Lung (tissue), 11 donors: ENCODE measurements at regions not wholly inside any gene's neighbourhood (a gene's known extent, or its start where the extent isn't known, plus 50 kb on each side); places are given as distances from the start of the nearest gene placed in this dataset.
A peak's percentile ranks its signal among the peaks of the same experiment; 100 is the strongest.

Source experiments
- ATAC-seq: fragments of 200-7000 bp; cut with Tn5 transposase; one replicate; pipeline ENCODE4 v1.9.1; 2020; ENCODE audit warnings: moderate number of reproducible peaks; ENCODE audit not compliant: insufficient read depth, low FRiP score
- DNase-seq, 3 donors: peaks; one replicate each; pipeline ENCODE4 v3.0.0-alpha.2; 2013 to 2017
- H3K27ac ChIP-seq, 2 donors: one replicate each; pipeline ENCODE4 v1.5.1; 2013; ENCODE audit warnings: mild to moderate bottlenecking in 2 of 2, moderate library complexity in 2 of 2, control low read depth in 1 of 2, inconsistent platforms in 1 of 2, low read depth in 1 of 2, low read length in 1 of 2
- H3K27me3 ChIP-seq, 3 donors: one replicate each; pipeline ENCODE4 v1.5.1; 2013; ENCODE audit warnings: low read length in 2 of 3; ENCODE audit not compliant: control insufficient read depth in 3 of 3, insufficient read depth in 3 of 3
- H3K36me3 ChIP-seq, 4 donors: one replicate each; pipeline ENCODE4 v1.5.1; 2013; ENCODE audit warnings: low read length in 4 of 4, mild to moderate bottlenecking in 1 of 4, moderate library complexity in 1 of 4; ENCODE audit not compliant: control insufficient read depth in 4 of 4, insufficient read depth in 4 of 4
- H3K4me1 ChIP-seq, 5 donors: one replicate each; pipeline ENCODE4 v1.5.1; 2013; ENCODE audit warnings: low read length in 5 of 5, mild to moderate bottlenecking in 2 of 5, moderate library complexity in 1 of 5; ENCODE audit not compliant: control insufficient read depth in 5 of 5, insufficient read depth in 5 of 5
- H3K4me3 ChIP-seq: one replicate; pipeline ENCODE4 v1.5.1; 2013; ENCODE audit warnings: mild to moderate bottlenecking, control low read depth, moderate library complexity
- H3K9ac ChIP-seq, 2 donors: one replicate each; pipeline ENCODE4 v1.5.1; 2013; ENCODE audit warnings: low read length in 2 of 2, control low read depth in 1 of 2; ENCODE audit not compliant: insufficient read depth in 1 of 2
- H3K9me3 ChIP-seq, 4 donors: one replicate each; pipeline ENCODE4 v1.5.1; 2013; ENCODE audit warnings: low read length in 3 of 4, mild to moderate bottlenecking in 1 of 4, moderate library complexity in 1 of 4; ENCODE audit not compliant: control insufficient read depth in 4 of 4, insufficient read depth in 3 of 4
- WGBS, 2 donors: extraction: QIAGEN DNeasy Blood & Tissue Kit; methylation state at CpG; one replicate each; pipeline ENCODE4 v1.1.7; 2013; 5-methylcytosine and 5-hydroxymethylcytosine counted together
- TF ChIP-seq, protein P1 (sequence below): IDR thresholded peaks from 2 replicates; pipeline ENCODE4 v1.5.1; 2012; ENCODE audit warnings: mild to moderate bottlenecking; ENCODE audit errors: control extremely low read depth, extremely low read depth
- donor health status: control.
- donor health status: control.
- donor health status: Bipolar disorder and iron deficiency.
- donor health status: healthy.
- donor health status: DM: yes; HTN: yes; CAD: no.

GRCh38 chr9:16171911-16172310, 619.1 kb downstream of the CCDC171 start:
- Histone ChIP-seq H3K36me3 (no peaks in the 10 kb centered on the region), H3K4me1 (peaks cover 0 to 7% (median 0%) of the 10 kb centered on the region in 5 donors), H3K9me3 (no peaks in the 10 kb centered on the region), H3K27ac (no peak overlapping the region), H3K9ac (no peak overlapping the region), H3K4me3 (no peak overlapping the region), H3K27me3 (no peaks in the 10 kb centered on the region)
- TF ChIP-seq, protein P1, sequence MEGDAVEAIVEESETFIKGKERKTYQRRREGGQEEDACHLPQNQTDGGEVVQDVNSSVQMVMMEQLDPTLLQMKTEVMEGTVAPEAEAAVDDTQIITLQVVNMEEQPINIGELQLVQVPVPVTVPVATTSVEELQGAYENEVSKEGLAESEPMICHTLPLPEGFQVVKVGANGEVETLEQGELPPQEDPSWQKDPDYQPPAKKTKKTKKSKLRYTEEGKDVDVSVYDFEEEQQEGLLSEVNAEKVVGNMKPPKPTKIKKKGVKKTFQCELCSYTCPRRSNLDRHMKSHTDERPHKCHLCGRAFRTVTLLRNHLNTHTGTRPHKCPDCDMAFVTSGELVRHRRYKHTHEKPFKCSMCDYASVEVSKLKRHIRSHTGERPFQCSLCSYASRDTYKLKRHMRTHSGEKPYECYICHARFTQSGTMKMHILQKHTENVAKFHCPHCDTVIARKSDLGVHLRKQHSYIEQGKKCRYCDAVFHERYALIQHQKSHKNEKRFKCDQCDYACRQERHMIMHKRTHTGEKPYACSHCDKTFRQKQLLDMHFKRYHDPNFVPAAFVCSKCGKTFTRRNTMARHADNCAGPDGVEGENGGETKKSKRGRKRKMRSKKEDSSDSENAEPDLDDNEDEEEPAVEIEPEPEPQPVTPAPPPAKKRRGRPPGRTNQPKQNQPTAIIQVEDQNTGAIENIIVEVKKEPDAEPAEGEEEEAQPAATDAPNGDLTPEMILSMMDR = no peak
- ATAC-seq (no peak), DNase-seq (no peak)
- 45 to 54% methylated on average over 6 of the region's 6 CpGs for WGBS, 2 donors

DNA sequence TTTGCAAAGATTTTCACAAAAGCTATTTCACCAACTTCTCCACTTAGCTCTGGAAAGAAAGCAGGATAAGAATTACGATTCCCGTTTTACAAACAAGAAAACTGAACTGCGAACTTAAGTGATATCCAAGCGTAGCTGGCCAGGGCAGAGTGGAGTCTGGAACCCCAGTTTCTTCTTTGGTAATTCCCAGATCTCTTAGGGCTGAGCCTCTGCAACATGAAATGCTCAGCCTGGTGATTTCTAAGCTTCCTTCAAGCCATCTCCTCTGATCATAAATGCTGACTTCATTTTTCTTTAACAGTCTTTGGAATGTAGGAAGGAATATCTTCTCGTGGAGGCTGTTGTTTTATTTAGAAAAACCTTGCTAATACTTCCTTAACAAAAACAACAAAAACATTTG, 620.0 kb downstream of the CCDC171 start:
- ATAC-seq (no peak), DNase-seq (no peak)
- 72 to 83% methylated on average over 5 of the region's 5 CpGs for WGBS, 2 donors
- Histone ChIP-seq H3K27me3 (no peaks in the 10 kb centered on the region), H3K4me3 (no peak overlapping the region), H3K9ac (no peak overlapping the region), H3K36me3 (no peaks in the 10 kb centered on the region), H3K4me1 (peaks cover 0 to 7% (median 0%) of the 10 kb centered on the region in 5 donors), H3K27ac (no peak overlapping the region), H3K9me3 (no peaks in the 10 kb centered on the region)
- TF ChIP-seq, protein P1 = no peak

DNA sequence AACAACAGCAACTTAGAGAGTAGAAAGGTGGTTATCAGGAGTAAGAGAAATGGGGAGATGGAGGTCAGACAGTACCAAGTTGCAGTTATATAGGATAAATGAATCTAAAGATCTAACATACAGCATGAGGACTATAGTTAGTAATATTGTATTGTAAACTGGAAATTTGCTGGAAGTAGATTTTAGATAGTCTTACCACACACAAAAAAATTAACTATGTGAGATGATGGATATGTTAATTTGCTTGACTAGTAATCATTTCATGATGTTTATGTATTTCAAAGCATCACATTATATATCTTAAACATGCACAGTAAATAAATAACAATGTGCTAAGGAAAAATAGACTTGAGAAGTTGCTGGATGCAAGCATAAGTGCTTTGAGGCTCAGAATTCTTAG, 622.1 kb downstream of the CCDC171 start:
- ATAC-seq (no peak), DNase-seq (peak in 2 of 3 donors; percentile 50 to 59)
- Histone ChIP-seq H3K9me3 (no peaks in the 10 kb centered on the region), H3K4me3 (no peak overlapping the region), H3K36me3 (no peaks in the 10 kb centered on the region), H3K27ac (no peak overlapping the region), H3K4me1 (peaks cover 0 to 7% (median 0%) of the 10 kb centered on the region in 5 donors), H3K9ac (no peak overlapping the region), H3K27me3 (no peaks in the 10 kb centered on the region)
- TF ChIP-seq, protein P1 = no peak

DNA sequence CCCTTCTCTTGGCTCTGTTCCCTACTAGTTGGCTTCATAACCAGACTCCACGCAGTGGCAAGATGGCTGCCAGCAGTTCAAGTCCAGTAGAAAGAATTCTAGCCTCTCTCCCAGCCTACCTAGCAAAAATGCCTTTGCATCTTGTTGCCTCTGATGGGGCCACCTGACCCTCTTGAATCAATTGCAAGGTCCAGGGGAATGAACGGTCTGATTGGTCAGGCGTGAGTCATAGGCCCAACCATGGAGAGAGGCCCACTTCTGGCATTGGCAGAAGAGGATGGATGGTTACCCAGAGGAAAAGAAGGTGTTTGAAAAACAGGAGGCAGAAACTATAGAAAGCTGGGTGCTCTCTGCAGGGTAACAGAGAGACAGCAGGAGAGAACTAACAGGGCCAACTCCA, 622.6 kb downstream of the CCDC171 start:
- Histone ChIP-seq H3K27ac (no peak overlapping the region), H3K4me1 (peaks cover 0 to 7% (median 0%) of the 10 kb centered on the region in 5 donors), H3K36me3 (no peaks in the 10 kb centered on the region), H3K9me3 (no peaks in the 10 kb centered on the region), H3K4me3 (no peak overlapping the region), H3K27me3 (no peaks in the 10 kb centered on the region), H3K9ac (no peak overlapping the region)
- WGBS, 2 donors = 93 to 99% methylated on average over 3 of the region's 3 CpGs
- ATAC-seq (no peak), DNase-seq (no peak)
- TF ChIP-seq, protein P1 = no peak
